H1 (cell line): ENCODE measurements at regions not wholly inside any gene's neighbourhood (a gene's known extent, or its start where the extent isn't known, plus 50 kb on each side); places are given as distances from the start of the nearest gene placed in this dataset.

Source experiments
- CTCF ChIA-PET: fragments of 300-600 bp; sonication (Branson Sonifier 250); formaldehyde crosslinking; loops from one replicate; lab custom pipeline; 2021; ENCODE audit not compliant: partially characterized antibody; lab: Charles Lee
- POLR2A ChIA-PET: fragments of 300-600 bp; sonication (Branson Sonifier 250); formaldehyde crosslinking; loops from one replicate; lab custom pipeline; 2021; ENCODE audit warnings: inconsistent platforms; ENCODE audit not compliant: partially characterized antibody; lab: Charles Lee
- DNase-seq, 2 experiments: peaks; one replicate each; pipeline versions ENCODE4 v3.0.0 to v3.0.0-alpha.2; 2010 to 2022; ENCODE audit warnings: low spot score in 2 of 2, low read depth in 1 of 2, mixed read lengths in 1 of 2
- FAIRE-seq: peaks from 2 replicates; lab custom pipeline; 2011; peaks lifted over from hg19 to GRCh38; lab: Jason Lieb, UNC
- H2AFZ ChIP-seq: 2 replicates; pipeline ENCODE4 v1.8.1; 2012; ENCODE audit warnings: low read length, inconsistent platforms
- H2AK5ac ChIP-seq: 2 replicates; pipeline ENCODE4 v1.6.1; 2013; ENCODE audit warnings: low read depth, low read length
- H2BK120ac ChIP-seq: replicated peaks from 2 replicates; pipeline ENCODE3; 2013; ENCODE audit warnings: low read depth, low read length, inconsistent platforms
- H2BK12ac ChIP-seq: 2 replicates; pipeline ENCODE4 v1.6.1; 2013; ENCODE audit warnings: low read depth, low read length
- H2BK15ac ChIP-seq: 2 replicates; pipeline ENCODE4 v1.6.1; 2013; ENCODE audit warnings: low read length
- H2BK20ac ChIP-seq: 2 replicates; pipeline ENCODE4 v1.6.1; 2013; ENCODE audit warnings: low read length
- H2BK5ac ChIP-seq: 2 replicates; pipeline ENCODE4 v1.6.1; 2013; ENCODE audit warnings: low read depth, low read length
- H3K14ac ChIP-seq: 2 replicates; pipeline ENCODE4 v1.6.1; 2013; ENCODE audit warnings: inconsistent platforms; ENCODE audit not compliant: insufficient read length
- H3K18ac ChIP-seq: 2 replicates; pipeline ENCODE4 v1.6.1; 2013; ENCODE audit warnings: low read length; ENCODE audit errors: extremely low read depth
- H3K23ac ChIP-seq: 2 replicates; pipeline ENCODE4 v1.6.1; 2013; ENCODE audit warnings: inconsistent platforms; ENCODE audit not compliant: insufficient read length
- H3K23me2 ChIP-seq: 2 replicates; pipeline ENCODE4 v1.6.1; 2013; ENCODE audit warnings: low read depth, low read length
- H3K27ac ChIP-seq: 2 replicates; pipeline ENCODE4 v1.6.1; 2011; ENCODE audit warnings: low read depth, low read length, inconsistent platforms
- H3K27me3 ChIP-seq, 4 experiments: replicated peaks in 1 of 4; 1 replicate in 1 of 4; 2 replicates in 3 of 4; pipeline versions ENCODE4 v1.6.1 to v1.8.1; 2011 to 2013; ENCODE audit warnings: low read length in 3 of 4, mild to moderate bottlenecking in 3 of 4, inconsistent platforms in 2 of 4, mixed read lengths in 2 of 4, moderate library complexity in 1 of 4; ENCODE audit not compliant: control insufficient read depth in 3 of 4, insufficient read depth in 3 of 4; ENCODE audit errors: extremely low read depth in 1 of 4
- H3K36me3 ChIP-seq, 4 experiments: 2 replicates each; pipeline versions ENCODE4 v1.6.1 to v1.8.1; 2011 to 2013; ENCODE audit warnings: mild to moderate bottlenecking in 4 of 4, low read length in 3 of 4, moderate library complexity in 2 of 4, control low read depth in 1 of 4, inconsistent platforms in 1 of 4; ENCODE audit not compliant: insufficient read depth in 4 of 4, control insufficient read depth in 2 of 4
- H3K4ac ChIP-seq: replicated peaks from 2 replicates; pipeline ENCODE3; 2013; ENCODE audit warnings: low read length, low read depth, mixed read lengths, inconsistent platforms; ENCODE audit not compliant: insufficient read length
- H3K4me1 ChIP-seq, 4 experiments: replicated peaks in 1 of 4; 1 replicate in 1 of 4; 2 replicates in 3 of 4; pipeline versions ENCODE4 v1.6.1 to v1.8.1; 2011 to 2013; ENCODE audit warnings: low read length in 3 of 4, inconsistent platforms in 2 of 4, mixed read lengths in 1 of 4; ENCODE audit not compliant: insufficient read depth in 4 of 4, control insufficient read depth in 3 of 4
- H3K4me2 ChIP-seq, 2 experiments: 2 replicates each; pipeline versions ENCODE4 v1.6.1 to v1.8.1; 2011 to 2013; ENCODE audit warnings: low read depth in 2 of 2, low read length in 2 of 2, control low read depth in 1 of 2, inconsistent platforms in 1 of 2, mild to moderate bottlenecking in 1 of 2; ENCODE audit not compliant: insufficient read depth in 1 of 2
- H3K4me3 ChIP-seq, 4 experiments: fragments of 200-600, 300-600 bp in 1 of 4; sonication (generic), shearing (Covaris generic), sonication (Bioruptor Twin) in 1 of 4; 2 replicates each; pipeline versions ENCODE4 v1.5.1 to v1.8.1; 2011 to 2016; ENCODE audit warnings: low read length in 4 of 4, low read depth in 3 of 4, control low read depth in 2 of 4, inconsistent platforms in 2 of 4, mild to moderate bottlenecking in 2 of 4, mixed read lengths in 1 of 4, moderate library complexity in 1 of 4; ENCODE audit not compliant: insufficient read depth in 2 of 4; ENCODE audit errors: extremely low read depth in 1 of 4
- H3K56ac ChIP-seq: replicated peaks from 2 replicates; pipeline ENCODE3; 2013; ENCODE audit warnings: low read depth, mild to moderate bottlenecking, mixed read lengths, low read length, inconsistent platforms; ENCODE audit not compliant: insufficient read length
- H3K79me1 ChIP-seq: 2 replicates; pipeline ENCODE4 v1.6.1; 2013; ENCODE audit warnings: low read depth, low read length, control low read depth
- H3K79me2 ChIP-seq, 2 experiments: 2 replicates each; pipeline versions ENCODE4 v1.6.1 to v1.8.1; 2012 to 2013; ENCODE audit warnings: low read length in 2 of 2, mild to moderate bottlenecking in 2 of 2, inconsistent platforms in 1 of 2; ENCODE audit not compliant: insufficient read depth in 2 of 2, control insufficient read depth in 1 of 2
- H3K9ac ChIP-seq, 4 experiments: replicated peaks in 1 of 4; 1 replicate in 1 of 4; 2 replicates in 3 of 4; pipeline versions ENCODE4 v1.6.1 to v1.8.1; 2011 to 2013; ENCODE audit warnings: low read depth in 3 of 4, low read length in 3 of 4, control low read depth in 2 of 4, mild to moderate bottlenecking in 2 of 4, moderate library complexity in 2 of 4, inconsistent platforms in 1 of 4; ENCODE audit errors: extremely low read depth in 1 of 4
- H3K9me3 ChIP-seq, 2 experiments: 2 replicates each; pipeline versions ENCODE4 v1.6.1 to v1.8.1; 2012 to 2013; ENCODE audit warnings: mild to moderate bottlenecking in 2 of 2, moderate library complexity in 2 of 2, control low read depth in 1 of 2, inconsistent platforms in 1 of 2, low read depth in 1 of 2, low read length in 1 of 2, mixed read lengths in 1 of 2; ENCODE audit not compliant: insufficient read depth in 2 of 2
- H4K20me1 ChIP-seq, 2 experiments: replicated peaks in 1 of 2; 2 replicates each; pipeline versions ENCODE3 to v1.8.1; 2011 to 2013; ENCODE audit warnings: inconsistent platforms in 2 of 2, low read length in 2 of 2, mild to moderate bottlenecking in 1 of 2; ENCODE audit not compliant: insufficient read depth in 2 of 2, control insufficient read depth in 1 of 2
- H4K5ac ChIP-seq: 2 replicates; pipeline ENCODE4 v1.6.1; 2013; ENCODE audit warnings: low read length, low read depth, mixed read lengths, inconsistent platforms; ENCODE audit not compliant: insufficient read length
- H4K8ac ChIP-seq: 2 replicates; pipeline ENCODE4 v1.8.0; 2013; ENCODE audit warnings: mild to moderate bottlenecking, moderate library complexity, low read length, inconsistent platforms; ENCODE audit not compliant: insufficient read depth; ENCODE audit errors: extremely low read depth
- H4K91ac ChIP-seq: replicated peaks from 2 replicates; pipeline ENCODE3; 2013; ENCODE audit warnings: low read length, mixed read lengths, inconsistent platforms; ENCODE audit not compliant: insufficient read length
- ATF3 ChIP-seq: IDR thresholded peaks from 2 replicates; pipeline ENCODE4 v1.6.1; 2011; ENCODE audit warnings: low read depth, mild to moderate bottlenecking, low read length; ENCODE audit not compliant: insufficient read depth
- BCL11A ChIP-seq, 2 experiments: IDR thresholded peaks; one replicate each; pipeline ENCODE4 v1.6.1; 2011; ENCODE audit warnings: low read depth in 2 of 2, low read length in 2 of 2, mild to moderate bottlenecking in 2 of 2
- EZH2 ChIP-seq: fragments of 200-600 bp; sonication (generic); IDR thresholded peaks from 2 replicates; pipeline ENCODE4 v1.7.1; 2012; ENCODE audit warnings: low read depth, mild to moderate bottlenecking, moderate library complexity, low read length, inconsistent platforms; ENCODE audit not compliant: severe bottlenecking
- SAP30 ChIP-seq: fragments of 300-600 bp; sonication (generic); IDR thresholded peaks from 2 replicates; pipeline ENCODE4 v1.7.1; 2012; ENCODE audit warnings: low read length, moderate library complexity, mild to moderate bottlenecking, inconsistent platforms; ENCODE audit not compliant: insufficient read depth, insufficient replicate concordance
- TBP ChIP-seq: IDR thresholded peaks from 2 replicates; pipeline ENCODE4 v1.6.1; 2011; ENCODE audit warnings: low read depth, low read length, improper control_type of control experiment
- WGBS, 2 experiments: shearing (Covaris generic) in 1 of 2; methylation state at CpG; one replicate each; pipeline versions ENCODE4 v1.1.6 to v1.1.7; 2013 to 2015; ENCODE audit warnings: low lambda C conversion rate in 2 of 2, mixed read lengths in 2 of 2, inconsistent platforms in 1 of 2, low coverage in 1 of 2, missing lambda C conversion rate in 1 of 2; ENCODE audit not compliant: insufficient replicate concordance in 2 of 2, insufficient coverage in 1 of 2, insufficient read length in 1 of 2; ENCODE audit errors: extremely low coverage in 1 of 2, missing lambda C conversion rate in 1 of 2; 5-methylcytosine and 5-hydroxymethylcytosine counted together

- Histone ChIP-seq H2AFZ (no peak overlapping the region), H3K23ac (no peak overlapping the region), H2BK20ac (no peak overlapping the region), H4K91ac (no peak overlapping the region), H2BK15ac (no peak overlapping the region), H3K4ac (no peak overlapping the region), H4K5ac (no peak overlapping the region), H3K79me1 (no peaks in the 10 kb centered on the region), H3K36me3 (no peaks in the 10 kb centered on the region), H2BK5ac (no peak overlapping the region), H3K4me3 (no peak overlapping the region), H4K8ac (no peak overlapping the region), H3K4me1 (peaks cover 0 to 11% (median 0%) of the 10 kb centered on the region in 4 experiments; a peak in 2 of 7 replicates), H2BK120ac (no peak overlapping the region), H3K9ac (no peak overlapping the region), H3K56ac (no peak overlapping the region), H2AK5ac (no peak overlapping the region), H3K23me2 (no peaks in the 10 kb centered on the region), H3K14ac (no peak overlapping the region), H3K79me2 (no peaks in the 10 kb centered on the region), H3K27ac (no peak overlapping the region), H3K4me2 (no peak overlapping the region), H3K18ac (no peak overlapping the region), H3K27me3 (no peaks in the 10 kb centered on the region), H2BK12ac (no peak overlapping the region), H3K9me3 (no peaks in the 10 kb centered on the region), H4K20me1 (no peaks in the 10 kb centered on the region)
- CTCF ChIA-PET, result no interaction called here
- 77% methylated on average over 1 of the region's 1 CpG; no CpG with 5 or more reads in 1 of the 2 experiments for WGBS, 2 experiments
- DNase-seq (no peak), FAIRE-seq (no peak)
- TF ChIP-seq ATF3 (no peak), BCL11A (IDR thresholded peaks at IDR 0.05; ENCODE audit: low read depth in 2 of 2, low read length in 2 of 2) (no peak), TBP (no peak), SAP30 (no peak), EZH2 (no peak)
- POLR2A ChIA-PET, result no interaction called here
Measured at GRCh38 chr20:6884114-6884513, 116.6 kb downstream of the BMP2 start.
